Left renal pelvis (tissue), 4 donors: ENCODE measurements at regions not wholly inside any gene's neighbourhood (a gene's known extent, or its start where the extent isn't known, plus 50 kb on each side); places are given as distances from the start of the nearest gene placed in this dataset.
"Not testable (repeated sequence)": the region's sequence is repeated elsewhere in the genome, so short reads cannot be mapped to it uniquely, and the experiment has no call there.

ENCODE experiments used
- DNase-seq, 4 donors: peaks; one replicate each; pipeline ENCODE4 v3.0.0-alpha.2; 2013; ENCODE audit warnings: low read depth in 4 of 4, low spot score in 3 of 4

- DNase-seq: no peak
These were observed 55.9 kb downstream of the BHLHE40 start for GRCh38 chr3:5035113-5035512.

DNA sequence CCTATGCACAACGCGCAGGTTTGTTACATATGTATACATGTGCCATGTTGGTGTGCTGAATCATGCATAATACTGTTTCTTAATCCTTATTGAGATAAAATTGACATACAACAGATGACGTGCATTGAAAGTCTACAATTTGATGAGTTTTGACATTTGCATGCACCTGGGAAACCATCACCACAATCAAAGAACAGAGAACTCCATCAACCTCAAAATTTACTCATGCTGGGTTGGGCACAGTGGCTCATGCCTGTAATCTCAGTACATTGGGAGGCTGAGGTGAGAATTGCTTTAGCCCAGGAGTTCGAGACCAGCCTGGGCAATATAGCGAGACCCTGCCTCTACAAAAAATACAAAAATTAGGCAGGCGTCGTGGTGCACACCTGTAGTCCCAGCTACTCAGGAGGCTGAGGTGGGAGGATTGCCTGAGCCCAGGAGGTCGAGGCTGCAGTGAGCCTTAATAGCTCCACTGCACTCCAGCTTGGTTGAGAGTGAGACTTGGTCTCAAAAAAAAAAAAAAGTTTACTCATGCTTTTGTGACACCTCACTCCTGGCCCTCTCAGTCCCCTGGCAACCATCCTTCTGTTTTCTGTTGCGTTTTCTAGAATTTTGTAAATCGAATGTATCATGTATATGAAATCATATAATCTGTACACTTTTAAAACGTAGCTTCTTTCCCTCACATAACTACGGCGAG, 56.6 kb downstream of the BHLHE40 start:
- no peak for DNase-seq

GRCh38 chr3:5036392-5036766, 57.1 kb downstream of the BHLHE40 start:
- no peak for DNase-seq

- DNase-seq: no peak
These were observed 57.6 kb downstream of the BHLHE40 start for GRCh38 chr3:5036858-5037257.

GRCh38 chr3:5039585-5039984, 60.3 kb downstream of the BHLHE40 start:
- no peak for DNase-seq

GRCh38 chr3:5041315-5041714, 62.1 kb downstream of the BHLHE40 start:
- no peak for DNase-seq

DNA sequence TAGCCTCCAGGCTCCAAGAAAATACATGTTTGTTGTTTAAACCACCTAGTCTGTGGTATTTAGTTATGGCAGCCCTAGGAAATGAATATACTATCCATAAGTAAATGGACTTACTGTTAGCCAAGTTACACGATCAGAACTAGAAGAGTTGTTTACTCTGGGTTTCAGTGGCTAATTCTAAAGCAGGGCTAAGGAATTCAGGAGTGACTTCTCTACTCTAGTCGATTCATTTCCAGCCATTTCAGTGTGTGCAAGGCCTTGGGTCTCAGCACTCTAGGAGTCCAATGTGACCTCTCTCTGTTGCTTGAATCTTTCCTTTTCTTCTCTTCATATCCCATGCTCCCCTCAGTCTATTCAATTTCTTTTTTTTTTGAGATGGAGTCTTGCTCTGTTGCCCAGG, 66.7 kb downstream of the BHLHE40 start:
- DNase-seq: no peak

- no peak for DNase-seq
These were observed 68.7 kb downstream of the BHLHE40 start for GRCh38 chr3:5047764-5048419.

DNA sequence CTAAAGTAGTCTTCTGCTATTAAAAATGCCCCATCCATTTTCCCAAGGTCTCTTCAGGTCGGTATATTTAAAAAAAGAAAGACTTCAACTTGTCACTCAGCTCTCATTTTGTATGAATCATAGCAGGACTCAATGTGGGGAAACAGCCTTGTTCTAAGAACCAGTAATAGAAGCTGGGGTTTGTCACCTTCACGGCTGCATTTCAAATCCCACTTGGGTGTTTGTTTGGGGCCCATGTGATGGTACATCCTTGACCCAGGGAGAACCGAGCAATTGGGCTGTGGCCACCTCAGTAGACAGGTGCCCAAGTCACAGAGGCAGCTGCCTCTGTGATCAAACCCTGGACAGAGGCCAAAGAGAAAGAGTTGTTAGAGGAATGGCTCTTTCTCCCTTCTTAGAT, 70.3 kb upstream of the ARL8B start:
- DNase-seq: no peak

GRCh38 chr3:5052247-5052646, 69.8 kb upstream of the ARL8B start:
- DNase-seq: no peak

- DNase-seq: no peak
These were observed 68.9 kb upstream of the ARL8B start for GRCh38 chr3:5053021-5053831.

DNA sequence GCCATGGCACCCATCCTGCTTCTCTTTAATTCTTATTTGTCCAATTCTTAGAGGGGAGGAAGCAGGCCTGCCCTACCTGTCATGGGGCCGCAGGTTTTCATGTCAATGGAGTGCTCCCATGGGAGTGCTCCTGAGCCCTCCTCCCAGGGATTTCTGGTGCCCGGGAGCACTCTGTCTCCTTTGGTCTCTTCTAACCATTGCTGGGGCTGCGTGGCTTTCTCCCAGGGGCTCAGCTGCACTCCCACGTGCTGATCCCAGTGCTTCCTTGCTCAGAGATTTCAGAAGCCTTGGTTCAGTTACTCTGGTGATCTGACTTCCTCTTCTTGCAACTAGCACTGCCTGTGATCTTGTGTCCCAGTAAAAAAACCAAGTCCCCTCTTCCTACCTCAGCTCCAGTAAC, 68.0 kb upstream of the ARL8B start:
- DNase-seq: no peak

DNA sequence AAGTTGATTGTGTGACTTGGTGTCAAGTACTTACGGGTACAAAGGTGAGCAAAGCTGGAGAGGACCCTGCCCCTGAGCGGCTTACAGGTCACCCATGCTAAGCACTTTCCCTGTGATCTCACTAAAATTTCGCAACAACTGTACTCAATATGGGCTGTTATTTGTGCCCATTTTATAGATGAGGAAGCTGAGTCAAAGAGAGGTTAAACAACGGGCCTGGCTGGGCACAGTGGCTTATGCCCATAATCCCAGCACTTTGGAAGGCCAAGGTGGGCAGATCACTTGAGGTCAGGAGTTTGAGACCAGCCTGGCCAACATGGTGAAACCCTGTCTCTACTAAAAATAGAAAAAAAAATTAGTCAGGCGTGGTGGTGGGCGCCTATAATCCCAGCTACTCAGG, 67.5 kb upstream of the ARL8B start:
- not testable (repeated sequence) for DNase-seq

GRCh38 chr3:5055357-5056110, 66.6 kb upstream of the ARL8B start:
- no peak for DNase-seq

- no peak for DNase-seq
These were observed 66.0 kb upstream of the ARL8B start for GRCh38 chr3:5056111-5056391.

DNA sequence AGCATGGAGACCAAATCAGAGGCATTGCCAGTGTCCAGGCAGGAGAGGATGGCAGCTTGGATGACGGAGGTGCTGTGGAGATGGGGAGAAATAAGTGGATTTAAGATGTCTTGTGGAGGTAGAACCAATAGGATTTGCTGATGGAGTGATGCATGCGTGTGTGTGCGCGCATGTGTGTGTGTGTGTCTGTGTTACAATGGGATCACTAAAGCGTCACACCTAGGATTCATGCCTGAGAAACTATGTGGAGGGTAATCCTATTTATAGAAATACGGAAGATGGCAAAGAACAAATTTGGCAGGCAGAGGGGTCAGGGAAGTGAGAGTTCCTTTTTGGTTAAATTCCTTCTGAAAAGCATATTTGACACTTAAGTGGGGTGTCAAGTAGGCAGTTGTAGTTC, 64.8 kb upstream of the ARL8B start:
- no peak for DNase-seq

DNA sequence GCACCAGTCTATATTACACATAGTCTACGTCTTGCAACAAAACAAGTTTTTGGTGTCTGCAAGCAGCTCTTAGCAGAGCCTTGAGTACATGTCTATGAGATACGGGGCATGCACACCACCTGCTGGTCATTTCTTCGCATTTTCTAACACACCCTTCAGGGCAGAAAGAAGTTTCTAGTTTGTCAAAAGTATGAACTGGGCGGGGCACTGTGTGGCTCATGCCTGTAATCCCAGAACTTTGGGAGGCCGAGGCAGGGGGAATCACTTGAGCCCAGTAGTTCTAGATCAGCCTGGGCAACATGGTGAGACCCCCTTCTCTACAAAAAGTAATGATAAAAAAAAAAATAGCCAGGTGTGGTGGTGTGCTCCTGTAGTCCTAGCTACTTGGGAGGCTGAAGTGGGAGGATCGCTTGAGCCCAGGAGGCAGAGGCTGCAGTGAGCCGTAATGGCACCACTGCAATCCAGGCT, 64.2 kb upstream of the ARL8B start:
- peak in 3 of 4 donors; percentile 44 to 63 (median 57) for DNase-seq

DNA sequence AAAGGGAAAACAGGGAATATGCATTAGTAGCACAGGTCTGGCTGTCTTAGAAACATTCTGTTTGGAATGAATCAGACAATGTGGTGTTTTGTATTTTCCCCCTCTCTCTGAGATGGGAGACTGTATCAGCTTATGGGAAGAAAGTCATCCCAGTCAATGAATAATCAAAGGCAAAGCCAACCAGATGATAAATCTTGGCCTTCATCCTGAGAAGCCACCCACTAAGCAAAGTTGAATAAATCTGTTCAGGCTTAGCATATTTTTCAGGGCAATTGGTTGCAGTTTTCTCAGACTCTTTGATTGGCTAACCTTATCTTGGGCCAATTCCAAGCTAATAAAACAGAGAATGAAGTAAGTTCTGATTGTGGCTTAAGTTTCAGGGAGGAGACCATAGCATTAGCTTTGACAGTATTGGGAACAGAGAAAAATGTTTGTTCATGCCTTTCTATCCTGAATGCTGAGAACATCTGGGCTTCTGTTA, 63.6 kb upstream of the ARL8B start:
- DNase-seq: peak in 1 of 4 donors; percentile 18

DNA sequence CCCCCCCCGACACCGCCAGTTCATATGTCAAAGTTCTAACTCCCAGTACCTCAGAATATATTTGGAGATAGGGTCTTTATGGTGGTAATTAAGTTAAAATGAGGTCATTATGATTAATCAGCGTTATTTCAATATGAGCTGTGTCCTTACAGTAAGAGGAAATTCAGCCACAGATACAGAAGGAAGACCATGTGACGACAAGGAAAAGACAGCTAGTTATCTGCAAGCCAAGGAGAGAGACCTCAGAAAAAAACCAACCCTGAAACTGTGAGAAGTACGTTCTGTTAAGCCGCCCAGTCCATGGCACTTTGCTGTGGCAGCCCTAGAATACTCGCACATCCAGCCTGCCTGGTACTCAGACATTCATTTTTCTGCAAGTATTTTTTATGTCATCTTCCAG, 62.3 kb upstream of the ARL8B start:
- DNase-seq: no peak

DNA sequence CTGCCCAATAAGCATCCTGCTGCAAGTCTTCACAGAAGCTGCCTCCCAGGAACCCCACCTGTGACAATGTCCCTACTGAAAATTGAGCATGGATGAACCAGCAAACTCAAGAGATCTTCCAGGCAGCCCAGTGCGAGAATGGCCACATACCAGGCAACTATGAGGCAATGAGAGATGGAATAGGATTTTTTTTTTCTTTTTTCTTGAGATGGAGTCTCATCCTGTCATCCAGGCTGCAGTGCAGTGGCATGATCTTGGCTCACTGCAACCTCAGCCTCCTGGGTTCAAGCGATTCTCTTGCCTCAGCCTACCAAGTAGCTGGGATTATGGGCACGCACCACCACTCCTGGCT, 60.9 kb upstream of the ARL8B start:
- DNase-seq: no peak

- DNase-seq: no peak
These were observed 58.4 kb upstream of the ARL8B start for GRCh38 chr3:5063724-5064123.
